K562 (cell line): ENCODE measurements at regions not wholly inside any gene's neighbourhood (a gene's known extent, or its start where the extent isn't known, plus 50 kb on each side); places are given as distances from the start of the nearest gene placed in this dataset.

Source experiments
- ARID1B ChIP-seq: fragments of 450-650 bp; IDR thresholded peaks from 2 replicates; pipeline ENCODE4 v1.6.1; 2016; ENCODE audit warnings: antibody characterized with exemption, mild to moderate bottlenecking, inconsistent platforms
- CREM ChIP-seq: IDR thresholded peaks from 2 replicates; pipeline ENCODE4 v1.6.1; 2014; ENCODE audit warnings: antibody characterized with exemption, low read depth
- HMGXB4 ChIP-seq: sonication (generic); formaldehyde crosslinking; IDR thresholded peaks from 2 replicates; pipeline ENCODE4 v1.8.1; 2023; ENCODE audit warnings: mild to moderate bottlenecking, missing genetic modification reagents
- PCBP2 ChIP-seq: fragments of 200-400 bp; formaldehyde crosslinking; IDR thresholded peaks from 2 replicates; pipeline ENCODE4 v1.6.1; 2018; ENCODE audit warnings: low read length, low read depth, mild to moderate bottlenecking, moderate library complexity; ENCODE audit not compliant: poor library complexity, severe bottlenecking
- POLR2A ChIP-seq: fragments of 450-650 bp; conservative IDR thresholded peaks from 2 replicates; pipeline ENCODE4 v1.6.1; 2016
- SP2 ChIP-seq: IDR thresholded peaks from 2 replicates; pipeline ENCODE4 v1.6.1; 2011; ENCODE audit warnings: mild to moderate bottlenecking, low read depth, low read length, moderate library complexity; ENCODE audit not compliant: poor library complexity, severe bottlenecking; ENCODE audit errors: extremely low read depth
- SRF ChIP-seq, 2 experiments: fragments of 250-450, 450-650 bp in 1 of 2; sonication (Bioruptor Pico) in 1 of 2; sonication (generic) in 1 of 2; formaldehyde crosslinking; IDR thresholded peaks; 2 replicates each; pipeline versions ENCODE4 v1.5.0 to v1.5.1; 2020 to 2022; ENCODE audit warnings: mild to moderate bottlenecking in 1 of 2, missing genetic modification reagents in 1 of 2
- ZNF121 ChIP-seq: sonication (generic); formaldehyde crosslinking; conservative IDR thresholded peaks from 2 replicates; pipeline ENCODE4 v1.8.0; 2022; ENCODE audit warnings: missing genetic modification reagents

- TF ChIP-seq POLR2A (no peak), ARID1B (no peak), SP2 (no peak), PCBP2 (no peak), ZNF121 (CRISPR knock-in tag) (no peak), CREM (no peak), SRF (CRISPR knock-in tag; IDR thresholded peaks at IDR 0.05) (no peak), HMGXB4 (CRISPR knock-in tag) (no peak)
These were observed 134.8 kb downstream of the DUSP6 start for GRCh38 chr12:89217472-89217871.
